SJCRH30 (cell line): ENCODE measurements at regions not wholly inside any gene's neighbourhood (a gene's known extent, or its start where the extent isn't known, plus 50 kb on each side); places are given as distances from the start of the nearest gene placed in this dataset.
A peak's percentile ranks its signal among the peaks of the same experiment; 100 is the strongest.

Source experiments
- DNase-seq, 2 experiments: peaks; one replicate each; pipeline ENCODE4 v3.0.0-alpha.2; 2015 to 2020
- H3K27ac ChIP-seq: fragments of 250-450 bp; sonication (Bioruptor Pico); 2 replicates; pipeline ENCODE4 v1.5.1; 2020; ENCODE audit warnings: mild to moderate bottlenecking, moderate library complexity
- H3K27me3 ChIP-seq: fragments of 250-450 bp; sonication (Bioruptor Pico); 2 replicates; pipeline ENCODE4 v1.5.1; 2020; ENCODE audit warnings: mild to moderate bottlenecking, moderate library complexity
- H3K36me3 ChIP-seq: fragments of 250-450 bp; sonication (Bioruptor Pico); 2 replicates; pipeline ENCODE4 v1.5.1; 2020; ENCODE audit warnings: mild to moderate bottlenecking, moderate library complexity
- H3K4me1 ChIP-seq: fragments of 250-450 bp; sonication (Bioruptor Pico); 2 replicates; pipeline ENCODE4 v1.5.1; 2020; ENCODE audit warnings: mild to moderate bottlenecking, moderate library complexity
- H3K4me3 ChIP-seq: fragments of 250-450 bp; sonication (Bioruptor Pico); 2 replicates; pipeline ENCODE4 v1.5.1; 2020; ENCODE audit warnings: mild to moderate bottlenecking, moderate library complexity
- H3K9me3 ChIP-seq: fragments of 250-450 bp; sonication (Bioruptor Pico); replicated peaks from 2 replicates; pipeline ENCODE4 v1.5.1; 2020; ENCODE audit warnings: mild to moderate bottlenecking, moderate library complexity

- H3K9me3 ChIP-seq, result no peaks in the 10 kb centered on the region
- no peak overlapping the region for H3K4me3 ChIP-seq
- DNase-seq, result no peak
- H3K36me3 ChIP-seq, result no peaks in the 10 kb centered on the region
- H3K4me1 ChIP-seq, result no peaks in the 10 kb centered on the region; the same call in 1 of the 2 replicates
- no peaks in the 10 kb centered on the region for H3K27me3 ChIP-seq
- no peak overlapping the region for H3K27ac ChIP-seq
Measured at GRCh38 chr6:138716013-138716412, 57.6 kb upstream of the CCDC28A start.

DNA sequence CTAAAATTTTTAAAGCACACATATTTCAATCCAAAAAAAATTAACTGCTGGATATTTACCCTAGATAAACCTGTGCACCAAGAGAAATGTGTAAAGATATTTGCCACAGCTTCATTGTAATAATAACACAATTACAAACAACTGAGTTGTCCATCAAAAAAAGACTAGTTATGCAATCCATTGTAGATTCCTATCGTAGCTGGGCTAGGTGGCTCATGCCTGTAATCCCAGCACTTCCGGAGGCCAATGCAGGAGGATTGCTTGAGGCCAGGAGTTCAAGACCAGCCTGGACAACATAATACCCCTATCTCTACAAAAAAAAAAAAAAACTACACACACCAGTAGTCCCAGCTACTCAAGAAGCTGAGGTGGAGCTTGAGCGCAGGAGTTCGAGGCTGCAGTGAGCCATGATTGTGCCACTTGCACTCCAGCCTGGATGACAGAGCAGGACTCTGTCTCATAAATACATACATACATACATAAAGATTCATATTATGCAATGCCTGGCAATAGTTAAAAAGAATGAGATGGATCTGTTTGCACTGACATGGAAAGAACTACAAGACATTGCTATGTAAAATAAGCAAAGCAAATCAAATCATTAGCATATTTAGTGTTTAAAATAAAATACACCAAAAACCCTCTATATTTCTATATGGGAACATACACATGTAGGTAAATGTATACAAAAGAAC, 56.5 kb upstream of the CCDC28A start:
- Histone ChIP-seq H3K4me1 (no peaks in the 10 kb centered on the region; the same call in 1 of the 2 replicates), H3K27me3 (no peaks in the 10 kb centered on the region), H3K9me3 (no peaks in the 10 kb centered on the region), H3K4me3 (no peak overlapping the region), H3K27ac (no peak overlapping the region), H3K36me3 (no peaks in the 10 kb centered on the region)
- DNase-seq, result no peak

DNA sequence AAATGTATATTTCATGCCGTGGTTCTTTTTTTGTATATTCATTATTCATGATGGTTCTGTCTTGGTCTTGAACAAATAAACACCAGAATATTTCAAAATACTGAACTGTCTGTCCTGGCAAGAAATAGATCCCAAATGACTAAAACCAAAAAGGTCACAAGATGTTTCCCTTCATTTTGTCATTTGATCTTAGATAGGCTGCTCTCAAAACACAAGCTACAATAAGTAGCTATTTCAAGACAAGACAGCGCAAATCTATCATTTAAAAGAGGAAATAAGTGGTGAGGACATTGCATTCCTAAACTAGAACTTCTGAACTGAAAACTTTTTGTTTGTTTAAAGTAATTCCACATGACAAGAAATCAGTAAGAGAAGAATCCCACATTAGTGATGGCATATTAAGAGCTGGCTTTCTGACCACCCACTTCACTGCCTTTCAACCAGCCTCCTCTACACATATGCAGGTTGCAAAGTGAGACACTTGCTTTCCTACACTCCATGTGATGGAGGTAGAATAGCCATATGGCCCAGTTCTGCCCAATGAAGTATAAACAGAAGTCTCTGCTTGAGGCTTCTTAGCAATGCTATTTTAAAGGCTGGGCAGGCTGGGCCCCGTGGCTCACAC, 54.4 kb upstream of the CCDC28A start:
- Histone ChIP-seq H3K36me3 (no peaks in the 10 kb centered on the region), H3K27me3 (no peaks in the 10 kb centered on the region), H3K9me3 (no peaks in the 10 kb centered on the region), H3K4me3 (no peak overlapping the region), H3K27ac (no peak overlapping the region), H3K4me1 (peaks cover 7% of the 10 kb centered on the region; the same call in 1 of the 2 replicates)
- DNase-seq, result peak; percentile 9 to 37

DNA sequence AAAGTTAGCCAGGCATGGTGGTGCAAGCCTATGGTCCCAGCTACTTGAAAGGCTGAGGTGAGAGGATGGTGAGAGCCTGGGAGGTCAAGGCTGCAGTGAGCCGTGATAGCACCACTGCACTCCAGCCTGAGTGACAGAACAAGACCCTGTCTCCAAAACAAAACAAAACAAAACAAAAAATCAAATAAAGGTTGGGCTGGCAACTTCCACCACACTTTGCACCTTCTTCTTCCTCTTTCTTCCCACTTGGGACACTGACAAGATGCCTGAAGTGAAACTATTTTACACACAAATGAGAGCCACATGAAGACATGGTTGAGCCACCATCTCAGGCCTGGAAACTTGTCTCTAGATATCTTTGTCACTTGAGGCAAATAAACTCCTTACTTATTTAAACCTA, 53.8 kb upstream of the CCDC28A start:
- no peak overlapping the region for H3K4me3 ChIP-seq
- DNase-seq, result no peak
- H3K36me3 ChIP-seq, result no peaks in the 10 kb centered on the region
- H3K9me3 ChIP-seq, result no peaks in the 10 kb centered on the region
- H3K27me3 ChIP-seq, result no peaks in the 10 kb centered on the region
- no peak overlapping the region for H3K27ac ChIP-seq
- peaks cover 8% of the 10 kb centered on the region; the same call in 1 of the 2 replicates for H3K4me1 ChIP-seq

GRCh38 chr6:138722425-138723371, 50.9 kb upstream of the CCDC28A start:
- DNase-seq, result peak in 1 of 2 experiments; percentile 20
- no peak overlapping the region for H3K4me3 ChIP-seq
- no peaks in the 10 kb centered on the region for H3K27me3 ChIP-seq
- no peaks in the 10 kb centered on the region for H3K9me3 ChIP-seq
- H3K27ac ChIP-seq, result no peak overlapping the region
- peaks cover 8% of the 10 kb centered on the region; the same call in 1 of the 2 replicates for H3K4me1 ChIP-seq
- no peaks in the 10 kb centered on the region for H3K36me3 ChIP-seq
